Amygdala (tissue), 56 donors: ENCODE measurements at regions not wholly inside any gene's neighbourhood (a gene's known extent, or its start where the extent isn't known, plus 50 kb on each side); places are given as distances from the start of the nearest gene placed in this dataset.
A peak's percentile ranks its signal among the peaks of the same experiment; 100 is the strongest.

Source experiments
- DNase-seq, 56 donors: peaks; one replicate each; lab custom pipeline; 2025; lab: John Stamatoyannopoulos, UW

DNA sequence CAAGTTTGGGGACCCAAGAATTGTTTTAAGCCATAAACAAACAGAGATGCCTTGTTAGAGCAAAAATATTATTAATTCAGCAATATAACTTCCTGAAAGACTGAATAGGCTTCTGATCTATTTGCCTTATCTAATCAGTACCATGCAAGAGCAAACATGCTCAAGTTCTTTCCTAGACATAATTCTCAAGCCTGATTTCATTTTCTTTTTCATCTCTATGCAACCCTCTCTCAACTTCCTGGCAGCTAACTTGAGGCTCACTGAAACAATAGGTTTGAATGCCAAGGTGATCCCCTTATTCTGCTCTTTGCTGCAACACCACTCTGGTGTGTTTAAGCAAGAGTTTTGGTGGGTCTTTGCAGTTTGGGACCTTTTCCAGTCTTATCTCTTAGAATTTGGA, 230.9 kb upstream of the CD96 start:
- DNase-seq: no peak

DNA sequence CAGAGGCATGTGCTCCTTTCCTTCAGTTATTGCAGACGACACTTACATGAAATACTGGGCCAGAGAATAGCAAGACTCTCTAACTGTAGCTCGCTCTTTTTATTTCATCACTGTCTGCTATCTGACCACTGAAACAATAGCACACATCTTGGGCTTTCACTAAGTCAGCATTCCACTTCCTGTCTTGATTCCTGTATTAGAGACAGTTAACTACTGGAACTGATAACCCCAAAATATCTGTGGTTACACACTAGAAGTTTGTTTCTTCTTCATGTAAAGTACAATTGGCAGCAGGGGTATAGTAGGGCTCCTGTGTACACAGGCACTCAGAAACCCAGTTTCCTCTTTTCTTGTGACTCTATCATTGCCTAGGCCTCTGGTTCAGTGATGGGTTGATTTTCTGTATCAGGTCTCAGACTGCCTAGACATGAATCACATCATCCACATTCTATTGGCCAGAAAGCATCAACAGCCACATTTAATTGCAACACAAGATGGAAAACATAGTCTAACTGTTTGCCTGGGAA, 230.2 kb upstream of the CD96 start:
- peak in 1 of 56 donors; percentile 4 for DNase-seq

GRCh38 chr3:111314181-111314873, 227.7 kb upstream of the CD96 start:
- DNase-seq: no peak

DNA sequence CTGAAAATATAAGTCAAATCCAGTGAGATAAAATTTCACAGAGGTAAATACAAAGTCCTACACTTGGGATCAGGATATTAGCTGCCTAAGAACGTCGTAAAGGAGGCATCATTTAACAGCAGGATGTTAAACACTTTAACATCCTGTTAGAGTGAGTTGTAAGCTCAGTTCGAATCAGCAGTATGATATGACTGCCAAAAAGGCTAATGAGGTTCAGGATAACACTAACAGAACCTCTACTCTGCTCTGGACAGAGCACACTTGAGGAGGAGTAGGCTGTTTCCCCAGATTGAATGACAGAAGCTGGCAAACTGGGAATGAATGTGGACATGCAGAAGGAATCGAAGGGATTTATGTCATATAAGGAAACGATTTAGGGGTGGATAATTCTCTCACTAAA, 227.1 kb upstream of the CD96 start:
- no peak for DNase-seq

DNA sequence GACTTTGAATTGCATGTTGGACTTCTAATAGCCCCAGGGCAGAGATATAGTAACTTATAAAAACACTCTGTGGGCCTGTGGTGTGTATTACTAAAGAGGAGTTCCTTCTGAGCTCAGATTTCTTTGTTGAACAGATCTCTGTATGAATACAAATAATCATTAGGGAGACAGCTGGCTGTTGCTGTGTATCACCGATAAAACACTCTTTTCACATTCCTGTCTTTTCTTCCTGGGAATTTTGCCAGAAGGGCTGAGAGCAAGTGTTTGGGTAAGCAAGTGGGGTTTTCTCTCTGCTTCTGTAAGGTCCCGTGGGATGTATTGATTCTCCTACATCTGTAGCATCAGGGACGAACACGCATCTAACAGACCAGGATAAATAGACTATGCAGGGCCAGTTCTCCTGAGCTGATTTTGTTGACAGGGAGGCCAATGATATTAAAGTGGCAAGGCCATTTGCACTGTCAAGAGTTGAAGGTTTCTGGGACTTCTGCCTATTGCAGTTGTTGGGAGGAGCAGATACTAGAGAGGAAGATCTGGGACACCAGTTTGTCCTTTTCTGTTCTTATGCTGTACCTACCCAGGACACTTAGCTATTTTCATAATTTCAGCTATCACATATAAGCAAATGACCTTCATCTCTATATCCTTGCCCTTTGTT, 225.9 kb upstream of the CD96 start:
- no peak for DNase-seq

DNA sequence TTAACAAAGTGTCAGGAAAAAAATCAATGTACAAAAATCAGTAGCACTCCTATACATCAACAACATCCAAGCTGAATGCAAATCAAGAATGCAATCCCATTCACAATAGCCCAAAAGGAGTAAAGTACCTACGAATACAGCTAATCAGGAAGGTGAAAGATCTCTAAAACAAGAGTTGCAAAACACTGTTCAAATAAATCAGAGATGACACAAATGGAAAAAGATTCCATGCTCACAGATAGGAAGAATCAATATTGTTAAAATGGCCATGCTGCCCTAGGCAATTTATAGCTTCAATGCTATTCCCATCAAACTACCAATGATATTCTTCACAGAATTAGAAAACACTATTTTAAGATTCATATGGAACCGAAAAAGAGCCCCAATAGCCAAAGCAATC, 223.7 kb upstream of the CD96 start:
- no peak for DNase-seq

DNA sequence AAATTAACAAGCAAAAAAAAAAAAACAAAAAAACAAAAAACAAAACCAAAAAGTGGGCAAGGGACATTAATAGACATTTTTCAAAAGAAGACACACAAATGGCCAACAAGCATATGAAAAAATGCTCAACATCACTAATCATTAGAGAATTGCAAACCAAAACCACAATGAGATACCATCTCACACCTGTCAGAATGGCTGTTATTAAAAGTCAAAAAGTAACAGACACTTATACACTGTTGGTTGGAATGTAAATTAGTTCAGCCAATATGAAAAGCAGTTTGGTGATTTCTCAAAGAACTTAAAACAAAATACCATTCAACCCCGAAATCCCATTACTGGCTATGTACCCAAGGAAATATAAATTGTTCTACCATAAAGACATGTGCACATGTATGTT, 222.4 kb upstream of the CD96 start:
- no peak for DNase-seq

GRCh38 chr3:111321786-111322185, 220.2 kb upstream of the CD96 start:
- DNase-seq: no peak

- DNase-seq: no peak
Measured at GRCh38 chr3:111323019-111323418, 219.0 kb upstream of the CD96 start.

DNA sequence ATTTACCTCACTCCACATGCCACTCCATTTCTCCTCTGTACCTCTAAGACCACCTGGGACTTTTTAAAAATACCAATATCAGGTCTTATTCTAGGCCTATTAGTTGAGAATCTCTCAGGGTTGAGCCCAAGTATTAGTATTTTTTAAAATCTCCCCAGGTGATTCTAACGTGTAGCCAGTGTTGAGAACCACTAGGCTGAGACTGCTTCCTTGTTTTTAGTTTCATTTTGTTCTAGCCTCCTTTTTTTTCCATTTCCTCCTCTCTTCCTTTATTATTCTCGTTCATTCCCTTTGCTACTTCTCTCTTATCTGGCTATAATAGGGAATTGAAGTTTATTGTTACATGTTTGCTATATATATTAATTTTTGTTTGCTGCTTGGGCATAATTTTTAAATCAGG, 217.8 kb upstream of the CD96 start:
- DNase-seq: no peak

GRCh38 chr3:111324645-111325044, 217.4 kb upstream of the CD96 start:
- DNase-seq: no peak

DNA sequence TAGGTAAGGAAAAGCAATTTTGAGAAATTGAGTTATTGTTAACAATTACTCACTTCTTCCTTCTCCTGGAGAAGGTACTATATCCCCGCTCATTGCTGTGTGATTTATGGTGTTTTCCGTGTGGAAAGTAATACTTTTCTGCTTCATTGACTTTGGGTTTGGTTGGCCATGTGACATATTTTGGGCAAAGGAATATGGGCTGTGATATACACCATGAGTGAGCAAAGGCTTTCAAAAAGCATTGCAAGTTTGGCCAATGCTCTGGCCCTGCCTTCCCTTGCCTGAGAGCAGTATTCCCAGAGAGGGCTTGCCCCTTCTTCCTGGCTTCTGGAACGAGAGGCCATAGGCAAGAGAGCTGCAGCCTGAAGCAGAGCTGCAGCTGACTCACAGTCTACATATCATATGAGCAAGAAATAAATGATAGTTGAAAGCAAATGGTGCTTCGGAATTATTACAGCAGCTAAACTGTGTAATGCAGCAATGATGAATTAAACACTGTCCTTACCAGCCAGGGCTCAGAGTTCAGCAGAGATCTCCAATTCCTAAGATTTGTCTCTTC, 216.8 kb upstream of the CD96 start:
- DNase-seq: no peak

GRCh38 chr3:111326144-111326995, 215.6 kb upstream of the CD96 start:
- DNase-seq: no peak

DNA sequence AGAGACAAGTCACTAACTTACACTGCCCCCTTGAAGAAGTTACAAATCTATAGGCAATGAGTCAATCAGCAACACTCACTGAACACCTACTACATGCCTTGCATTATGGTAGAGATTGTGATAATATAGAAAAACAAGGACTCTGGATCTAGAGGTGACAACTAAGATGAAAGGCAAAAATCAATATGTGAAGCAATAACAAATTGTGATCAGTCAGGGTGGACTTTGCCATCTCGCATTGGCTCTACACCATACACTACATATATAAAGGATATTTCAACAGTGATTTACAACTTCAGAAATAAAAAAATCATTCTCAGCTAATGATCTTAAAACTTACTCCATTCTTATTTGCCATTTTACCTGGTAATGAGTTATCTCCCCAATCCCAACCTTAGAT, 210.7 kb upstream of the CD96 start:
- DNase-seq: no peak

- DNase-seq: no peak
Measured at GRCh38 chr3:111331912-111332311, 210.1 kb upstream of the CD96 start.

DNA sequence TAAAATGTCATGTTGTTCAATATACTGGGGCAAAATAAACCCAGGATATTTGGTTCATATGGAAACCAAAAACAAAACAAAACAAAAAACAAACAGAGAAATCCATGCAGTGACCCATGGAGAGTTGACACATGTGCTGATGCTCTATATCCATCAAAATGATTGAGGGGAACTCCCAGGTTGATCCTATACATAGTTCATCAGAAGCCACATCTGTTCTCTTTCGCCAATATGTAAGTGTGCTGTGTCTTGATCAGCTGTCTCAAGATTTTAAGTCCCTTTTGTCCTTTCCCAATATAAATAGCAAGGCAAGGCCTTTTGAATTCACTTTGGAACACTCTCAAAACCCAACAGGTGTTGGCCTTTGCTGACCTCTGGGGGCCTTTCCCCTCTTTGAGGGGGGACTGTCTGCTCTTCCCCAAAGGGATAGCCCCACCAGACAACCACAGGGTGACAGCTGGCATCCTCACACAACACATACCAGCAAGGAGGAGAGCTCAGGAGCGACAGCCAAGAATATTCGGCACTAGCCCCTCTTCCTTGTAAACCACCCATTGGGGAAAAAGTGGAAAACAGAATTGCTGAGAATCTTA, 209.4 kb upstream of the CD96 start:
- no peak for DNase-seq

DNA sequence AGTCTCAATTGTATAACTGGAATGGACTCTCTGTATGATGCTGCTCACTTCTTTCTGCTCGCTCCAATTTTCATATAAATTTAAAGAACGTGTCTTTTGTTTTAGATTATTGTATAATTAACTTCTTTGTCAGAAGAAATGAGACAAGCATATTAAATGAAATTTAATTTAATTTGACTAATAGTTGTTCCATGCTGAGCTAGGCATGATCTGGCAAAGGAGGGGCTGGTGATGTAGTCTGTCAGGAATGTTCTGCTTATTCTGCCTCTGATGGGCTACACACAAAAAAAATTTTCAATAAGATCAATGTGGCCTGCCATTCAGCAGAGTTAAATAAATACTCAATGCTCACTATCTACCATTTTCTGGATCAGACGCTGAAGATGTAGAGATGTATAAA, 208.4 kb upstream of the CD96 start:
- no peak for DNase-seq

GRCh38 chr3:111335512-111336303, 206.3 kb upstream of the CD96 start:
- DNase-seq: no peak

DNA sequence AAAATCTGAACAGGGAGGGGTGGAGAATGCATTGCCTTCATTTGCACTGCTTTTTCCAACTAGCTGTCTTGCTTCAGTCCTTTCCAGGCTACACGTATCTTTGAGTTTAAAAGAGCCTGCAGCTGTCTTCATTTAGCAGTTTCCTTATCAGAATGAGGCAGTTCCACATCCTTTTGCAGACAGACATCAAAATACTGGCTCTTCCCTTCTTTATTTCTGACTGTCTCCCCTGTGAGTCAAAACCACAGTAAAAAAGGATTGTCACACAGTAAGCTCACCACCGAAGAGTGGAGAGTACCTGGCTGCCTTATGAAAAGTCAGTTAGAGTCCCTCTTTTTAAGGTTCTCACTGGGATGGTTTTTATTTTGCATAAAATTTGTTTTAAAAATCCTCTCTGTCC, 205.5 kb upstream of the CD96 start:
- DNase-seq: no peak
